ENCODE measurements at regions not wholly inside any gene's neighbourhood (a gene's known extent, or its start where the extent isn't known, plus 50 kb on each side); places are given as distances from the start of the nearest gene placed in this dataset.
A peak's percentile ranks its signal among the peaks of the same experiment; 100 is the strongest.

- no peak for DNase-seq
Measured at GRCh38 chr7:18201350-18201749, 173.7 kb upstream of the PRPS1L1 start.

DNA sequence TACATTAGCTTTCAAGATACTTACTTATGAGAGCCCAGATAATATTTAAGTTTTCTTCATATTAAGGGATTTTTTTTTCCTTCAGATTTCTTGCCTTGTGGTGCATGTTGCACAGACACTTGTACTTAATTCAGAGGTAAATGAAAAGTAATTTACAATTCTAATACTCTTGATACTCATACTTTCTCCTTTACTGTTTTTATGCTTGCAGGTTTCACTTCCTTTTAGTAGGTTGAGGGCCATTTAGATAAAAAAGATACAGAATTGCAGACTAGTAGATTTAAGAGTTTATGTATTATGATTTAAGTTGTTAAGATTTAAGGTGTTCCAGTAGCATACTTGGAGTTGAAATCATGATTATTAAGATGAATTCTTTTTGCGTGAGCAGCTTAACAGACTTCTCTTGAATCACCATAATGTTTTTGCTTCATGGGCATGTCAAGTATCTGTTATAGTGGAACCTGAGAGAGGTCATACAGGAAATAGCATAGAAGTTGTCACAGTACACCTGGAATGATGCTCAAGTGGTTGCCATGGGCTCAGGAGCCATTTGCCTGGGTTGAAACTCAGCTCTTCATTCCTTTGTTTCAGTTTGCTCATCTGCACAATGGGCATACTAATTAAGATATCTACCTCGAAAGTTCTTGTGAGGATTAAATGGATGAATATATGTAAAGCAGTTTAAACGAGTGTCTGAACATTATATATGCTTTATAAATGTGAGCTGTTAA is 174.8 kb upstream of the PRPS1L1 start:
- DNase-seq: no peak

DNA sequence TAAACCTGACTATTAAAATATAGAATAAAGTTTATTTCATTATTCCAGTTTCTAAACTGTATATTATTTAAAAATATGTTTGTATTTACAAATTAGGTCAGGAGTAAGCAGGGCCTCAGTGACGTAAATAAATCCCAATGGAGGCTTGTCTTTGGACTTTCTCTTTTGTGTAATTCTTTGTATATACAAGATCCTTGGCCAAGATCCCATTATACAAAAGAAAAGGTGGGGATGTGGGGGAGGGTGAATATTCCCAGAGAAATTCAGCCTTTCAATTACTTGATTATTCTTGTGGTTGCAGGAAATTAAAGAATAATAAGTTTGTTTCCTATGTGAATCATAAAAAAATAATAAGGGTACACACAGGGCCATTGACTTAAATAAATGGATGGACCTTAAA is 178.7 kb upstream of the PRPS1L1 start:
- no peak for DNase-seq

DNA sequence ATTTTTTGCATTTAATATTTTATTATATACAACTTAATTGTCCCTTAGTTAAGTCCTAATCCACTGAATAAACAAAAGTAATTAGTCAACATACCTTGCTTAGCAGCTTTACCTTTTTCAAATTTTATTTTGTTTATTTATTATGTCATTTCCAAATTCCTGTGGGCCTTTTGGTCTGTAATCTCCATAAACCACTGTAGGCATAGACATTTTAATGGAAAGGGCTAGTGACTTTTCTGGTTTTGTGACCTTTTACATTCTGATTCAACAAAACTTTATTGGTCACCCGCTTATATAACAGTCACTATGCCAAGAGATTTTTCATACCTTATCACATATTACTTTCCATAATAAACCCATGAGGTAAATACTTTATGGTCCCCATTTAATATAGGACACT is 181.3 kb upstream of the PRPS1L1 start:
- DNase-seq: no peak

DNA sequence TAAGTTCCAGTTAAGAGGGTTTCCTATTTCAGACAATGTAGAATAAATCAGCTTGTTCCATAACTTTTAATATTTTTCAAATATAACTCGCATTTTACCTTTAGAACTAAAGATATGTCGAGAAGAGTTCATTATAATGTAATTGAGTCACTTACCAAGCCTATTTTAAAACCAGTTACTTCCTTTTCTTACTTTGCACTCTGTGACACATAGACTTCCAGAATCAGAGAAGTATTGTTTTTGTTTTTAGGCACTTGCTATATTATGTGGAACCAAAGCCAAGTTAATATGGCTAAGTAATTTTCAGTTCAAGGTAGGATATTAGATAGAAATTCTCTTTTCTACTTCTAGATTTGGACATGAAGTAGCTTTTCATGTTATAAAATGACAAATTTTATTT is 182.7 kb upstream of the PRPS1L1 start:
- peak in 2 of 4 experiments; percentile 67 to 70 for DNase-seq

DNA sequence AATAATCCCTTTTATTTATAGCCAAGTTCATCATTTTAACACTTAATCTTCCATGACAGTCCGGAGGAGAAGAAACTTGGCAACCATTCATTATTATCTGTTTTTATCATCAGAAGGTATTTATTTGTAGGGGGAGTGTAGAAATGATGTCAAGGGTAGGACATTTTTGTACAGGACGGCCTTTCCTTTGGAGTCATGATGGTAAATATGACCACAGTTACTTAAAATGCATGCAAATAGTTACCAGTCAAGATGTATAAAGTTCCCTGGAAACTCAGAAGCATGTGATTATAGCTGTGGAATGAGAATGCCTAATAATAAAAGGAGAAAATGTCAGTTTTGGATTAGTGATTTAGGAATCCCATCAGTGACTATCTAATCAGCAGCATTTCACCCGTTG is 183.1 kb upstream of the PRPS1L1 start:
- no peak for DNase-seq

- DNase-seq: no peak
Measured at GRCh38 chr7:18212308-18212707, 184.7 kb upstream of the PRPS1L1 start.

GRCh38 chr7:18212758-18213157 is 185.1 kb upstream of the PRPS1L1 start:
- DNase-seq: no peak

DNA sequence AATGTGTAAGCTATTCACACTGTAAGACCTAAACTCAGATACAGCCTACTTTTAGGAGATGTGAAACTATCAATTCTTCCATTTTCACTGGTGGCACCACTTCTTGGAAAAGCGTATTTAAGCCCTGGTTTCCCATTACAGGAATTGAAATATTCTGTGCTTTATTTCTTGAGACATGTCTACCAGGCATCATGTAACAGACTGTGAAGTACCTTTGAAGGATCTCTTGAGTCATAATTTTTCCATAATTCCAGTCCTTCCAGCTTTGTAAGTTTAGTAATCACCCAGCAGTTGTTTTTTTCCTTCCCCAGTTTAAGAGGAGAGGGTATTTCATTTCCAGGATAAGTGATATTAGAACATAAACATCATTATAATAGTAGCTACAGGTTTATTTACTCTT is 186.0 kb upstream of the PRPS1L1 start:
- no peak for DNase-seq

GRCh38 chr7:18216270-18216669 is 188.6 kb upstream of the PRPS1L1 start:
- no peak for DNase-seq

DNA sequence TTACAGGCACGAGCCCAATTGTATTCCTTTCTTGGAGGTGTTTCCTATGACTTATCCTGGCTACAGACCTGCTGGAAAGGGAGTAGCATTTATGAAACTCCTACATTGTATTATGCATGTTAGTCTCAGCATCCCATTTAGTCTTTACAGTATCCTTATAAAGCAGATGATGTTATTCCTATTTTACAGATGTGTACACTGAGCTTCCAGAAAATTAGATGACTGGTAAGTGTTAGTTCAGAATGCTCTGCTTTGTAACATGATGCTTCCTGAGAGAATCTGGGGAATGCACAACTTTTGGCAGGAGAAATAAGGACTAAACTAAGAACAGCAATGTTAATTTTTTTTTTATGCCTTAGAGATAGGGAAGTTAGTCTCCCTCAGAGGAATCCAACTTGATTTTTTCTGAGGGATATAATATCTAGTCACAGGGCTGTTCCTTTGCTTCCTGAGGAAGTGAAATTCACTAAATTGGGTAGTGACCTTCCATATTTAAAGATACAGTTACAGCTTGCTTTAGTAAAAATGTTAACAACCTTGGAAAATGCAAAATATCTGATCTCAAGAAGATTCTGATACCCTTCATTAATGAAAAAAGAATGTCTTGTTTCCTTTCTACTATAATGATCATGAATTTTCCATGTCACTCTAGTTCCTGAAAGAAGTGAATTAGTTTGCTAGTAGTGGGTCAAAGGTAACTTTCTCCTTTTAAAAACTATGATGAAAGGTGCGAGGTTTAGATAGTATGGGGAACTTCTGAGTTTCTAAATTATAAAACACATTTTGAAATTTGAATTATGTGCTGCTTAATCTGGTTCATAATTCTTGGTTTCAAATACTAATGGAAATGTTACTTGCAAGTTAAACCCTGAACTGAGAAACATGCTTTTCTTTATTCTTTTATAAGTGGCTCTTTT is 194.0 kb upstream of the PRPS1L1 start:
- DNase-seq: peak; percentile 32 to 90 (median 62)

GRCh38 chr7:18222636-18223035 is 195.0 kb upstream of the PRPS1L1 start:
- peak in 2 of 4 experiments; percentile 34 to 56 for DNase-seq

GRCh38 chr7:18224138-18224537 is 196.5 kb upstream of the PRPS1L1 start:
- DNase-seq: no peak

DNA sequence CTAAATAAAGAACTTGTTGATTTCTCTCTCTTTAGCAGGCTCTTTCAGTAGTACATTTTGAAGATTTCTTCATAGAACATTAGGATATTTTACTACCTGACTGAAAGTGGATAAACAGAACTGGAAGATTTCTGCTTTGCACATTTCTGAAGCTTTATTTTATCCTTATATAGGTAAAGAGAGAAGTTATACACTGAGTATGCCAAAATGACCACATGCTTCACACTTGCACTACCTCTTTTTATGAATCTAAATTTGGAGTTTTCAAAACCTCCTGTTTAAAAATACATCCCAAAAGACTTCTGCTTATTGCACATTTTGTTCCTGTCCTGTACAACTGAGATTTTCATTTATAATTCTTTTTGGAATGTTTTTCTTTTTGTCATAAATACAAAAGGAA is 197.4 kb upstream of the PRPS1L1 start:
- peak in 3 of 4 experiments; percentile 21 to 75 (median 65) for DNase-seq

GRCh38 chr7:18226598-18226997 is 199.0 kb upstream of the PRPS1L1 start:
- no peak for DNase-seq

GRCh38 chr7:18228686-18229085 is 201.0 kb upstream of the PRPS1L1 start:
- DNase-seq: no peak

GRCh38 chr7:18230271-18230670 is 202.6 kb upstream of the PRPS1L1 start:
- DNase-seq: peak in 1 of 4 experiments; percentile 11

GRCh38 chr7:18231854-18232253 is 204.2 kb upstream of the PRPS1L1 start:
- DNase-seq: no peak

DNA sequence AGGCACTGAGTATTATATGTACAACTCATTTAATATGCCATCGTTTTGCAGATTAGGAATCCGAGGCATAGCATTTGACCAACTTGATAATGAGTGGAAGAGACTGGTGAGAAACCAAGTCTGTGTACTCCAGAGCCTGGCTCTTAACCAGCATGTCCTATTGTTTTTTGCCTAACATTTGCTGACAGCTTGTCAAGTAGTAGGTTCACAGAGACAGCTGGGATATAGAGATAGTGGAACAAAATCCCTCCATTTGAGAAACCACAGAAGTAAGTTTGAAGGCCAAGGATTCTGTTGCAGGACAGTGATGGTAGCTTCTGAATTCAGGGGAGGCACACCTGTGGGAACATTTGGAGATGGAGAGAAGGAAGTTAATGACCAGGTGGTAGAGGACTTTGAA is 206.9 kb upstream of the PRPS1L1 start:
- no peak for DNase-seq

DNA sequence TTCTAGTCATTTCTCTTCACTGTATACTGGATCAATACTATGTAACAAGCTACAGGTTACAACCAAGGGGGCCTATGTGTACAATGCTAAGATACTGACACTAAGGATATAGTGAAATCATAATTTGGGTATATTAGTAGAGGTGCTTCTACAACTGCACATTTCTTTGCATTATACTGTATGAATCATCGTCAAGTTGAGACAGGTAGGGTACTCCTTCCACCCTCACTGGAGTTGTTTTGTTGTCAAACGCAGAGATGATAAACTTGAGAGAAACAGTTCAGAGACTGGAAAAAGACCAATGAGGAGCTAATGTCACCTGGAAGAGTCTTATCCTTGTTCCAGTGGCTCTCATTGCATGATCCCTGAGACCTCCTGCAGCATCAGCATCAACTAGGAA is 208.2 kb upstream of the PRPS1L1 start:
- no peak for DNase-seq

DNA sequence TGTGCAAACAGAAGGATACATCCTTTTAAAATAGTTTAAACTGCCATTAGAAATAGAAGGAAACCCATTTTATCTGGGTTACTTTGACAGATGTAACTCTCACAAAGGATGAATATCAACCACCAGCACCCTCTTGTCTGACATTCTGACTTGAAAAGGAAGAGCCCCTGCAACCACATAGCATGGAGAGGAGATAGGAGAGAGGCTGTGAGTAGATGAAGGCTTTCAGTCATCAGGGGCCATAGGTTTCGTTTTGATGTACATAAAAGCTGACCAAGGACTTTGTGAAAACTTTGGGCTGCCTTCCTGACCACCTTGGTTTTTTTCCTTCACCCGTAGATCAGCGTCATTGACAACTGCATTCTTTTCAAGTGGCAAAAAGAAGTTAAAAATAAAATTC is 211.6 kb upstream of the PRPS1L1 start:
- DNase-seq: no peak

- no peak for DNase-seq
Measured at GRCh38 chr7:18241543-18242231, 214.0 kb upstream of the PRPS1L1 start.

DNA sequence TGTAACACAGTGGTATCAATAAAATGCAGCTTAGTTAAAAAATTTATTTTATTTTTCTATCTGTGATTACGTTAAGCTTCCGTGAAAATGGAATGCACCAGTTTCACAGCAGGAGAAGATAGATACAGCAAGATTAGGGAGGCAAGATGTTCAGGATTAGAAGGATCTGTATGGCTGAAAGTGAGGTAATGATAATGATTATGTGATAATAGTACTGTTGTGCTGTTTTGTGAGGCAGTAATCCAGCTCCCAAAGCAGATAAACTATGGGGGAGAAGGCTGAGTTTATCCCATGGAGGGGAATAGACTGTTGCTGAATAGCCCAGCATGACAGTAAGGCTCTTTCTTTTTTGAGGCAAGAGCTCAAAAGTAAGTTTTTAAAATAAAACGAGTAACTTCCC is 216.1 kb upstream of the PRPS1L1 start:
- no peak for DNase-seq
